ENCODE measurements at regions not wholly inside any gene's neighbourhood (a gene's known extent, or its start where the extent isn't known, plus 50 kb on each side); places are given as distances from the start of the nearest gene placed in this dataset.

DNA sequence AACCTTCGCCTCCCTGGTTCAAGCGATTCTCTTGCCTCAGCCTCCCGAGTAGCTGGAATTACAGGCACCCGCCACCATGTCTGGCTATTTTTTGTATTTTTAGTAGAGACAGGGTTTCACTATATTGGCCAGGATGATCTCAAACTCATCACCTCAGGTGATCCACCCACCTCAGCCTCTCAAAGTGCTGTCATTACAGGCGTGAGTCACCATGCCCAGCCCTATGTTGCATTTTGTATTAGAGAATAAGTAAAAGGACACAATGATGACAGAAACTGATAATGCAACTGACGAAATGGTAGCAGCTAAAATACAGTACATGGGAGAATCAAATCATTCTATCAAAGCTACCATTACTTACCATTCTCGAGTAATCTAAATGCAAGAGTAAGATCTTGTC, 276.7 kb downstream of the DSEL start:
- DNase-seq: no peak

DNA sequence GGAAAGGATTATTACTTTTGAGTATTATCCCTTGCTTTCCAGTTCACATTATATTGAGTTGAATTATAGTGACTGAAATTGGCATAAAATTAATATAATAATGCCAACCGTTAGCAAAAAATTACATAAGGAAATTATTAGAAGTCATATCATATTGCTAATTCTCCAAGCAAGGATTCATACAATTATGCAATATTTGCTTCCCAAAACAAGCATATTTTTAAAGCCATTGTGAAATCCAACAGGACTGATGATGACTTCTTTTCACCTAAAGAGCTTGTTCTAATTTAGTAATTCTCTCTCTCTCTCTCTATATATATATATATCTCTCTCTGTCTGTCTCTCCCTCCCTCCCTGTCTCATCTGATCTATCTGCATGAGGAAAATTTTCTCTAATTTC, 283.5 kb downstream of the DSEL start:
- no peak for DNase-seq

- DNase-seq: no peak
Measured at GRCh38 chr18:67232406-67232805, 284.1 kb downstream of the DSEL start.

- DNase-seq: no peak
Measured at GRCh38 chr18:67222887-67223286, 293.6 kb downstream of the DSEL start.

GRCh38 chr18:67219821-67220220, 296.7 kb downstream of the DSEL start:
- no peak for DNase-seq

DNA sequence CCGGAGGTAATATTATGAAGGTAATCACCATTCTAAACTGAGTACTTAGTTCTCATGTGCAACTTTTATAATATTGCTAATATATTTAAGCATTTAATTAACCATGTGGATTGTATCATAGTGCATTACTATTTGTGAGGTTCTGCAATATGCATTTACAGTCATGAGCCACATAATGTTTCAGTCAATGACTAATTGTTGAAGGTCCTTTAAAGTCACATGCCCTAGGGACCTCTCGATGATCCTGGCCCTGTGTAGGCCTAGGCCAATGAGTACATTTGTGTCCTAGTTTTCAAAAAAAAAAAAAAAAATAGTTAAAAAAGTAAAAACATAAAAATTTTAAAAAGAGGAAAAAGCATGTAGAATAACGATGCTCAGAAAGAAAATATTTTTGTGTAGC, 298.0 kb downstream of the DSEL start:
- no peak for DNase-seq

DNA sequence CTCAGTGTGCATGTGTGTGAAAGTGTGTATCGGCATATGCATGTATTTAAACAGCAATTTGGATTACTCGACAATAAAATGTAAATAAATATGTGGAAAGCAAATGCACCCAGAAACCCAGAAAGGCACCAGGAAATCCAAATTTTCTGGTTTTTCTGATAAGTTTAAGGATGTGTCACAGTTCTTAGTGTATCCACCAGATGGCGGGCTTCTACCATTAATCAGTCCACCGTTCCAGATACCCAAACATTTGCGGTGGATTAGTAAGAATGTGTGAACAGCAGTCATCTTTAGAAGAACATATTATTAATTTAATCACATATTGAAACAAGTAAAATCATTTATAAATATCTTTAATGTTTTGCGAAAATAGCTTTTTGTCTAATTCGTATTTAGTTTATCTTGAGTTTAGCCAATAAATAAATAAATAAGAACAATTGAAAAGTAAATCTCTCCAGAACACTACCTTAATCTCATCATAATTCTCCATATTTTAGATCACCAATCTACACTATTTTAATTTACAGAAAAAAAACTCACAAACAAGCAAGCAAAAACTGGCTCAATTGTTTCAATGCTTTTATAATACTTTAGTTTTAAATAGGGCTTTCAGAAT, 298.9 kb downstream of the DSEL start:
- DNase-seq: peak in 35 of 56 donors; percentile 3 to 74 (median 29)

- DNase-seq: no peak
Measured at GRCh38 chr18:67216846-67217245, 299.7 kb downstream of the DSEL start.

DNA sequence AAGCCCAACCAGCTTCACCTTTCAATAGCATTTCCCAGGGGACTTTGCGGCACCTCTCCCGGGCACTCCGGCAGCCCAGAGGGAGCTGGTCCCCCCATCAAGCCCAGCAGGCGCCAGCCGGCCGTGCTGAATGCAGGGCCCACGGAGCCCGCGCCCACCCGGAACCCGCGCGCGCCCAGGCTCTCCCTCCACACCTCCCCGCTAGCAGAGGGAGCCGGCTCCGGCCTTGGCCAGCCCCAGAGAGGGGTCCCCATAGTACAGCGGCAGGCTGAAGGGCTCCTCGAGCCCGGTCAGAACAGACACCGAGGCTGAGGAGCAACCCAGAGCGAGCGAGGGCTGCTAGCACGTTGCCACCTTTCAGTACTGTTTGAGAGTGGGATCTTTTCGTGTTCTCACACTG, 300.8 kb downstream of the DSEL start:
- DNase-seq: no peak

- no peak for DNase-seq
Measured at GRCh38 chr18:67211646-67212045, 304.9 kb downstream of the DSEL start.

DNA sequence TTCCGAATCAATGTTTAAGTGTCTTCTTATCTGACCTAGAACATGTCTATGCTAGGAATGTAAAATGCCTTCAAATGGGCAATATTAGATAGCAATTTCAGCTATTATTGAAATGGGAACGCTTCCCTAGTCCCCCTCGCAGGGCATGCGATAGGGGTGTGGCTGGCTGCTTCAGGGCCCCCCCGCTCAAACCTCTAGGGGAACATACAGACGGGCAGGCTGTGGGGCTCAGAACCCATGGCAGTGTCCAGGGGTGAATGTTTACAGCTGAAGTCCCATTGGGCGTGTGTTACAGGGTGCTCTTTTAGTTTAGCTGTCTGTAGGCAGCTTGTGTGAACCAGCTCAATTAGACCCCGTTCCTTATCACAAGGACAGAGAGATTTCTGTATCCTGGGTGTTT, 315.9 kb downstream of the DSEL start:
- DNase-seq: no peak

- peak in 1 of 56 donors; percentile 1 for DNase-seq
Measured at GRCh38 chr18:67199993-67200617, 316.4 kb downstream of the DSEL start.

DNA sequence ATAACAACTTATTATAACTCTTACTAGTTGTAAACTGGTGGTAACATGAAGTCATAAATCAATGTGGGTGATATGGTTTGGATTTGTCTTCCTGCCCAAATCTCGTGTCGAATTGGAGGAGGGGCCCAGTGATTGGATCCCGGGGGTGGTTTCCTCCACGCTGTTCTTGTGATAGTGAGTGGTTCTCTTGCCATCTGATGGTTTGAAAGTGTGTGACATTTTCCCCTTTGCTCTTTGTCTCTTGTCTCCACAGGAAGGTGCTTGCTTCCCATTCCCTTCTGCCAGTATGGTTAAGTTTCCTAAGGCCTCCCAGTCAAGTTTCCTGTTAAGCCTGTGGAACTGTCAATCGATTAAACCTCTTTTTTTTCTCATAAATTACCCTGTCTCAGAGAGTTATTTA, 321.6 kb downstream of the DSEL start:
- DNase-seq: no peak

DNA sequence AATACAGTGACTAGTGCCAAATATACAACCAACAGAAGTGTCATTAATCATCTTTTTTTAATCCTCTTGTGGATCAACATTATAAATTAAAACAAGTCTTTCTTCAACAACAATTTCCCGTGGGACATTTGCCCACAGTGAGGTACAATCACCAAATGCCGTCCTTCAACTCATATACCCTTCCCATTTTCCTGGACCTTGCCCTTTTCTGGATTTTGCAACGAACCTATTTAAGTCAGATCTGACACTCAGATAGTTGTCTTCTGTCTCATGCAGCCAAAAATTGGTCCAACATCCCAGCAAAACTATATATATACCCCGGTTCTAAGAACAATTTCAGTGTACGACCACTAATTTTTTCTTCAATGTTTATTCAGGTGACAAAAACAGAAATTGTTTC, 324.0 kb downstream of the DSEL start:
- DNase-seq: no peak

DNA sequence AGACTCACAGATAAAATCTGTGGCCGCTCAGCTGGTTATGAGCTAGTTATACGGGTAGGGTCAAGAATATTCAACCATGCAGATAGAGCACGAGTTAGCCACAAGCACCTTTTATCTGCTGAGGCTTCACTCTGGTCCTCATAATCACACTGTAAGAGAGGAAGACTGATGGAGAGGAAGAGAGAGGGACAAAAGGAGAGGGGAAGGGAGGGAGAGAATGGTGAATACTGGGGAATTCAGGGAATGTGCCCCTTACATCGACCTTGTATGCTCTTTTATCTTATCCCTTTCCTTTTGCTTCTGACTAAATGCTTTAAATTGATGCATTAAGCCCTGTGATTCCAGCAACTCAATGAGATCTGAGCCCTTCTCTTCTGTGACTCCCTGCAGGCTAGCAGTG, 333.1 kb downstream of the DSEL start:
- no peak for DNase-seq

- no peak for DNase-seq
Measured at GRCh38 chr18:67179726-67180125, 336.8 kb downstream of the DSEL start.

GRCh38 chr18:67159662-67160061, 356.9 kb downstream of the DSEL start:
- no peak for DNase-seq

DNA sequence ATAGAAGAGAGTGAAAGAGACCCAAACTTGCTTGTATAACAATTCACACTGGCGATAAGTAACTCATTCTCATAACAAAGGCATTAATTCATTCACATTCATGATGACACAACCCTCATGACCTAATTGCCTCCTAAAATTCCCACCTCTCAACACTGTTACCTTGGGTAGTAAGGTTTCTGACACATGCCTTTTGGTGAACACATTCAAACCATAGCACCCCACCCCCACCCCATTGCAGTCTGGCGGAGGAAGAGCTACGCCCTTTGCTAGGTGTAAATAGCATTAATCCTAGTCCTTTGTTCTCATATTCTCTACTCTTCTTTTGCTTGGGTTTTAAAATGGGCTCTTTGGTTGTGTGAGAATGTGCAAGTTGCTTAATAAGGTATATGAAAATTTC, 361.5 kb downstream of the DSEL start:
- no peak for DNase-seq

DNA sequence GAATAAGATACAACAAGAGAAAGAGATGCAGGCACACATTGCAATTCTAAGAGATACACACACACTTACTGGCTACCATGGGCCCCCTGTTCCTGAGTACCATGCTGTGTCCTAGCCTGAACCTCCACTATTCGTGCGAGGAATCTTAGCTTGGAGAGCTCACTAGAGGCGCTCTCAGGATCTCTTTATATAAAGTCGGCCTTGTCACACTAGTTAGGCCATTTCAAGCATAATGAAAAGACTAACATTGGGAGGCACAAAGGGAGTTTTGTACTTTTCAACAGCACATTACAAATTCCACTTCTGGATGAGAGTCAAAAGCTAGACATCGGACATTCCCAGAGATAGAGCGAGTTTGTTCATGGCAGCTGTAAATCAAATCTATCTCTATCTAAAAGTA, 365.2 kb downstream of the DSEL start:
- peak in 46 of 56 donors; percentile 1 to 67 (median 21) for DNase-seq

- DNase-seq: no peak
Measured at GRCh38 chr18:67145586-67146292, 370.8 kb downstream of the DSEL start.

DNA sequence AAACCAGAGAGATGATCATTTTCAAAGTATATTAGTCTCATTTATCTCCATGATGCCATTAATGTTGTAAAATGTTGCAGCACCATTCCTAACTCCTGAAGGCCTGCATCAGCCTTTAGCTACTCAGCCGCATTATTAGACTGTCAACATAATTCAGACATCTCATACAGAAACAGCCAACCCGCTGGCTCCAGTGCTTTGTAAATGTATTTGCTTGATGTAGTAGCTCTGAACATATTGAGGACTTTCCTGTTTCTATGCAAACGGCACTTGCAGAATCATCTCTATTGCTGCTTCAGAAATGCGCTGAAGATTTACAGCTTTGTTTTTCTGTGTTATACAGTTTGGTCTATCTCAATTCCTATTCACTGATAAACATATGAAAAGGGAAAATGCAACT, 372.2 kb downstream of the DSEL start:
- no peak for DNase-seq

- no peak for DNase-seq
Measured at GRCh38 chr18:67143028-67143427, 373.5 kb downstream of the DSEL start.

DNA sequence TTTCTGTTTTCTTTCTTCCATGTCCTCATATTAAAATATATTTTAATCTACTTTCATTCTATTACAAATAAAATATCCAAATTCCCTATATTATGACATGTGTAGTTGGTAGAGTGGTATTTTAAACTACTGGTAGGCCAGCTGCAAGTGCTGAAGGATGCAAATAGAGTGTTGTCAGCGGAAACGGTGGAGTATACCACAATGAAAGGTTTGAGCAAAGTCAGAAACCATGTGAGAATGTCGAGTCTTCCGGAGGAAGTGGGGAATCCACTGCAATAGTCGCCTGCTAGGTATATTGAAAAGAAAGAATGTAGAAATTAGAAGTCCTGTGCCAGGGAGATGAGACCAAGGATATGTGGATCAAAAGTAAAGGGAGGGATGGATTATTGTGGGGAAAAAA, 373.9 kb downstream of the DSEL start:
- DNase-seq: no peak
